H1 (cell line): ENCODE measurements at regions not wholly inside any gene's neighbourhood (a gene's known extent, or its start where the extent isn't known, plus 50 kb on each side); places are given as distances from the start of the nearest gene placed in this dataset.

Experiments
- EZH2 ChIP-seq: fragments of 200-600 bp; sonication (generic); IDR thresholded peaks from 2 replicates; pipeline ENCODE4 v1.7.1; 2012; ENCODE audit warnings: low read depth, mild to moderate bottlenecking, moderate library complexity, low read length, inconsistent platforms; ENCODE audit not compliant: severe bottlenecking
- RXRA ChIP-seq: IDR thresholded peaks from 2 replicates; pipeline ENCODE4 v1.6.1; 2011; ENCODE audit warnings: low read depth, mild to moderate bottlenecking, low read length, moderate library complexity; ENCODE audit not compliant: insufficient read depth
- SAP30 ChIP-seq: fragments of 300-600 bp; sonication (generic); IDR thresholded peaks from 2 replicates; pipeline ENCODE4 v1.7.1; 2012; ENCODE audit warnings: low read length, moderate library complexity, mild to moderate bottlenecking, inconsistent platforms; ENCODE audit not compliant: insufficient read depth, insufficient replicate concordance
- YY1 ChIP-seq: IDR thresholded peaks from 2 replicates; pipeline ENCODE4 v1.6.1; 2011; ENCODE audit warnings: low read depth, mild to moderate bottlenecking, low read length
- ZNF274 ChIP-seq: IDR thresholded peaks from 2 replicates; pipeline ENCODE4 v1.7.0; 2012; ENCODE audit warnings: low read length, borderline replicate concordance; ENCODE audit errors: extremely low read depth

DNA sequence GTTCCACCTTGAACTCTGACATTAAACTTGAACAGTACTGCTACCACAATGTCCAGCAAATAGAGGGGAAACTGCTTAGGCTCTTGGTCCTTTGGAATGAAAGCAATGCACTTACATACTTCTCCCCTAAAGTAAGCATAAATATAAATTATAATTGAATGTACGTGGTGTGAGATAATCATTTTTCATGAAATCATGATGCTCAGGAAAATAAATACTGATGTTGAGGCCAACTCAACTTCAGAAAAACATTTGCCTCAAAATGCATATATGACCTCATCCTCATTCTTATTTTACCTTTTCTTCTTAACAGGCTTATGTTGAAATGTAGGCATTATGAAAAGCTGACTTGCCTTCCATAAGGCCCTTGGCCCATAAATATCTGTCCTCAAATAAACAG lies 166.3 kb downstream of the KDR start (continued):
- TF ChIP-seq RXRA = no peak
- TF ChIP-seq ZNF274 = no peak
- TF ChIP-seq EZH2 = no peak
- TF ChIP-seq YY1 = no peak
- TF ChIP-seq SAP30 = no peak
